ENCODE measurements at regions not wholly inside any gene's neighbourhood (a gene's known extent, or its start where the extent isn't known, plus 50 kb on each side); places are given as distances from the start of the nearest gene placed in this dataset.

DNA sequence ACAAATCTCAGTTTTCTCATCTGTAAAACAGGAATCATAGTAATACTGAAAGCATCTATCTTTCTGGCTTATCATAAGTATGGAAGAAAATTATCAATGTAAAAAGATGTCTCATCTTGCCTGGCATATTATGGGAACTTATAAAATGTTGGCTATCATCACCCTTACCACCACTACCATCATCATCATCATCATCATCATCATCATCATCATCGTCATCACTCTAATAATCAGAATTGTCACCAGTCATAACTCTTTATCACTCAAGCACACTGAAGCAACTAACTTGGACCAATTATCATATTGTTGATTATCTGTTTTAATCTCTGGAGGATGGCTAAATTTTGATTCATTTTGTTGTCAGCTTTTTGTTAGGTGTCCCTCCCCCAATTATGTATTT is 825.4 kb downstream of the SORCS3 start:
- Histone ChIP-seq H3F3A (replicated peaks; ENCODE audit: low read depth) (no peaks in the 10 kb centered on the region), H3K27ac (ENCODE audit: low read depth) (no peak overlapping the region), H3K9me2 (ENCODE audit: insufficient read depth) (no peaks in the 10 kb centered on the region), H3K4me1 (ENCODE audit: insufficient read depth) (no peaks in the 10 kb centered on the region), H2AFZ (no peak overlapping the region), H3K27me3 (ENCODE audit: insufficient read depth) (no peaks in the 10 kb centered on the region), H3K79me2 (replicated peaks; ENCODE audit: insufficient read depth) (no peaks in the 10 kb centered on the region), H4K20me1 (replicated peaks; ENCODE audit: insufficient read depth) (no peaks in the 10 kb centered on the region), H3K4me2 (no peak overlapping the region), H3K36me3 (ENCODE audit: insufficient read depth) (no peaks in the 10 kb centered on the region), H3K4me3 (no peak overlapping the region)
- no peaks in the 10 kb centered on the region; the same call in 2 of the 3 replicates for H3K36me3 Mint-ChIP-seq (ENCODE audit: low read depth)
- peaks cover 20% of the 10 kb centered on the region for H3K9me3 Mint-ChIP-seq
- no peak for TF ChIP-seq NANOG (IDR thresholded peaks at IDR 0.05; ENCODE audit: borderline replicate concordance)
- TF ChIP-seq CREB1 (CRISPR knock-in tag; IDR thresholded peaks at IDR 0.05; ENCODE audit: low read depth), result no peak
- TF ChIP-seq, protein P1, sequence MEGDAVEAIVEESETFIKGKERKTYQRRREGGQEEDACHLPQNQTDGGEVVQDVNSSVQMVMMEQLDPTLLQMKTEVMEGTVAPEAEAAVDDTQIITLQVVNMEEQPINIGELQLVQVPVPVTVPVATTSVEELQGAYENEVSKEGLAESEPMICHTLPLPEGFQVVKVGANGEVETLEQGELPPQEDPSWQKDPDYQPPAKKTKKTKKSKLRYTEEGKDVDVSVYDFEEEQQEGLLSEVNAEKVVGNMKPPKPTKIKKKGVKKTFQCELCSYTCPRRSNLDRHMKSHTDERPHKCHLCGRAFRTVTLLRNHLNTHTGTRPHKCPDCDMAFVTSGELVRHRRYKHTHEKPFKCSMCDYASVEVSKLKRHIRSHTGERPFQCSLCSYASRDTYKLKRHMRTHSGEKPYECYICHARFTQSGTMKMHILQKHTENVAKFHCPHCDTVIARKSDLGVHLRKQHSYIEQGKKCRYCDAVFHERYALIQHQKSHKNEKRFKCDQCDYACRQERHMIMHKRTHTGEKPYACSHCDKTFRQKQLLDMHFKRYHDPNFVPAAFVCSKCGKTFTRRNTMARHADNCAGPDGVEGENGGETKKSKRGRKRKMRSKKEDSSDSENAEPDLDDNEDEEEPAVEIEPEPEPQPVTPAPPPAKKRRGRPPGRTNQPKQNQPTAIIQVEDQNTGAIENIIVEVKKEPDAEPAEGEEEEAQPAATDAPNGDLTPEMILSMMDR (conservative IDR thresholded peaks at IDR 0.05; ENCODE audit: low read depth in 2 of 2), result no peak
- no peak for TF ChIP-seq ZNF331 (CRISPR knock-in tag; IDR thresholded peaks at IDR 0.05; ENCODE audit: low read depth)
- TF ChIP-seq, protein P2, sequence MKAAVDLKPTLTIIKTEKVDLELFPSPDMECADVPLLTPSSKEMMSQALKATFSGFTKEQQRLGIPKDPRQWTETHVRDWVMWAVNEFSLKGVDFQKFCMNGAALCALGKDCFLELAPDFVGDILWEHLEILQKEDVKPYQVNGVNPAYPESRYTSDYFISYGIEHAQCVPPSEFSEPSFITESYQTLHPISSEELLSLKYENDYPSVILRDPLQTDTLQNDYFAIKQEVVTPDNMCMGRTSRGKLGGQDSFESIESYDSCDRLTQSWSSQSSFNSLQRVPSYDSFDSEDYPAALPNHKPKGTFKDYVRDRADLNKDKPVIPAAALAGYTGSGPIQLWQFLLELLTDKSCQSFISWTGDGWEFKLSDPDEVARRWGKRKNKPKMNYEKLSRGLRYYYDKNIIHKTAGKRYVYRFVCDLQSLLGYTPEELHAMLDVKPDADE (IDR thresholded peaks at IDR 0.05), result no peak
- TF ChIP-seq EZH2 (IDR thresholded peaks at IDR 0.05; ENCODE audit: low read depth, unreplicated experiment), result no peak
- H3K27me3 Mint-ChIP-seq (ENCODE audit: insufficient read depth, low read depth, poor library complexity), result peaks cover 2% of the 10 kb centered on the region
- H3K4me3 Mint-ChIP-seq, result no peak overlapping the region
- H3K27ac Mint-ChIP-seq, result no peak overlapping the region
- no peak for ATAC-seq
- no peaks in the 10 kb centered on the region for H3K4me1 Mint-ChIP-seq
- DNase-seq (ENCODE audit: low spot score), result no peak

DNA sequence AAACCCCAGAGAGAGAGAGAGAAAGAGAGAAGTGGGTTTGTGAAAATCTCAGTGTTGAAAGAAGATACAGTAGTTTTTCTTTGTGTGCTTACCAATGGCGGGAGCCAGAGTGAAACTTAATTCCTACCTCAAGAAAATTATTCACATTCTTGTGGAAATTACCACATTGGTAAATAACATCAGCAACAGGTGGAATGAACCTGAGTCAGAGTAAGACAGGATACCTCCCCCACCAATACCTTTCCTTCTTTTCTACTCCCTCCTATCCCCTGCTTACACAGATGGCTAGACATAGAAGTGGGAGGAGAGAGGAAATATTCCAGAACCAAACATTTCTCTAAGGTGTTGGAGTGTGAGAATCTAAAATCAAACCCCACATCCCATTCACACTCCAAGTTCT is 793.9 kb downstream of the SORCS3 start:
- no peak for ATAC-seq
- Mint-ChIP-seq H3K27me3 (ENCODE audit: insufficient read depth, low read depth, poor library complexity) (no peaks in the 10 kb centered on the region), H3K27ac (no peak overlapping the region)

DNA sequence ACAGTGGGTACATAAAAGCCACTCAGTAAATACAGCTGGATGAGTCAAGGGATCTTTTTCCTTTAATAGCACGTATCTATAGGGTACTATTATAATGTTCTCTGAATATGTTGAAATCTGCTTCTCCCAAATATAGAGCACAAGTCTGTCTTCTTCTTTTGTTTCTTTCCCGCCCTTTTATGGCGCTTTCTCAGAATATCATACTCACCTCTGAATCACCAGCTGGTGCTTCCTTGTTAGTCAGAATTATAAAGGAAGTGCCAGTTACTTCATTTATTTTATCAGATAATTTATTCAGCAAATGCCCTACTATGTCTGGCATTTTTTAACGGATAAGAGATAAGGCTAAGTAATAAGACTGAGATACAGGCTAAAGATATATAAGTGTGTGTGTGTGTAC is 772.9 kb downstream of the SORCS3 start:
- DNase-seq (ENCODE audit: low spot score) (no peak), ATAC-seq (no peak)
- Histone ChIP-seq H2AFZ (no peak overlapping the region), H3K79me2 (replicated peaks; ENCODE audit: insufficient read depth) (no peaks in the 10 kb centered on the region), H3K9me2 (ENCODE audit: insufficient read depth) (0 out of 2 replicates have a peak, but pooled peaks cover 4% of the 10 kb centered on the region), H3K27ac (ENCODE audit: low read depth) (no peak overlapping the region), H4K20me1 (replicated peaks; ENCODE audit: insufficient read depth) (no peaks in the 10 kb centered on the region), H3K4me2 (no peak overlapping the region), H3K36me3 (ENCODE audit: insufficient read depth) (no peaks in the 10 kb centered on the region), H3F3A (replicated peaks; ENCODE audit: low read depth) (no peaks in the 10 kb centered on the region), H3K4me1 (ENCODE audit: insufficient read depth) (no peaks in the 10 kb centered on the region), H3K4me3 (no peak overlapping the region), H3K27me3 (ENCODE audit: insufficient read depth) (no peaks in the 10 kb centered on the region)
- Mint-ChIP-seq H3K27me3 (ENCODE audit: insufficient read depth, low read depth, poor library complexity) (no peaks in the 10 kb centered on the region), H3K9me3 (peaks cover 2% of the 10 kb centered on the region; the same call in 1 of the 3 replicates), H3K4me3 (no peak overlapping the region), H3K4me1 (no peaks in the 10 kb centered on the region), H3K36me3 (ENCODE audit: low read depth) (no peaks in the 10 kb centered on the region; the same call in 2 of the 3 replicates), H3K27ac (no peak overlapping the region)
- TF ChIP-seq NANOG (IDR thresholded peaks at IDR 0.05; ENCODE audit: borderline replicate concordance) (no peak), ZNF331 (CRISPR knock-in tag; IDR thresholded peaks at IDR 0.05; ENCODE audit: low read depth) (no peak)
- TF ChIP-seq, protein P1 (conservative IDR thresholded peaks at IDR 0.05; ENCODE audit: low read depth in 2 of 2), result no peak
- TF ChIP-seq, protein P2 (IDR thresholded peaks at IDR 0.05), result no peak

More for the DNA sequence above, 793.9 kb downstream of the SORCS3 start:
- H3K36me3 Mint-ChIP-seq (ENCODE audit: low read depth), result no peaks in the 10 kb centered on the region
- Histone ChIP-seq H3K79me2 (replicated peaks; ENCODE audit: insufficient read depth) (no peaks in the 10 kb centered on the region), H3K27me3 (ENCODE audit: insufficient read depth) (no peaks in the 10 kb centered on the region), H3K4me2 (no peak overlapping the region), H2AFZ (0 out of 2 replicates have a peak overlapping the region, but pooled peaks have one; percentile 14), H3K9me2 (ENCODE audit: insufficient read depth) (0 out of 2 replicates have a peak, but pooled peaks cover 4% of the 10 kb centered on the region), H4K20me1 (replicated peaks; ENCODE audit: insufficient read depth) (no peaks in the 10 kb centered on the region), H3F3A (replicated peaks; ENCODE audit: low read depth) (no peaks in the 10 kb centered on the region), H3K27ac (ENCODE audit: low read depth) (no peak overlapping the region), H3K4me1 (ENCODE audit: insufficient read depth) (no peaks in the 10 kb centered on the region), H3K36me3 (ENCODE audit: insufficient read depth) (no peaks in the 10 kb centered on the region), H3K4me3 (no peak overlapping the region)
- H3K4me3 Mint-ChIP-seq, result no peak overlapping the region
- peaks cover 12% of the 10 kb centered on the region; the same call in 2 of the 3 replicates for H3K9me3 Mint-ChIP-seq
- TF ChIP-seq JUNB (IDR thresholded peaks at IDR 0.05; ENCODE audit: unreplicated experiment), result no peak
- no peak for DNase-seq (ENCODE audit: low spot score)
- peaks cover 8% of the 10 kb centered on the region; the same call in 2 of the 3 replicates for H3K4me1 Mint-ChIP-seq

Data from GM23338 (cell line).